ENCODE measurements at regions not wholly inside any gene's neighbourhood (a gene's known extent, or its start where the extent isn't known, plus 50 kb on each side); places are given as distances from the start of the nearest gene placed in this dataset.

- TF ChIP-seq CTCF (IDR thresholded peaks at IDR 0.05; ENCODE audit: low read depth, low read length, missing control alignments), result no peak
- Histone ChIP-seq H3K4me3 (ENCODE audit: low read depth, low read length) (no peak overlapping the region), H3K27me3 (replicated peaks) (no peaks in the 10 kb centered on the region), H3K36me3 (replicated peaks) (no peaks in the 10 kb centered on the region), H3K27ac (no peak overlapping the region)
- DNase-seq, result no peak
- in situ Hi-C loops (cut with HindIII; ENCODE audit: low pct_ligation_motif_present, low sequenced_read_pairs), result no loop called here
Observed at GRCh38 chr16:89027281-89027680, 50.3 kb upstream of the CBFA2T3 start.

- no peak overlapping the region for H3K4me3 ChIP-seq (ENCODE audit: low read depth, low read length)
- in situ Hi-C loops (cut with HindIII; ENCODE audit: low pct_ligation_motif_present, low sequenced_read_pairs), result no loop called here
- no peak for DNase-seq
- no peak overlapping the region for H3K27ac ChIP-seq
- H3K36me3 ChIP-seq (replicated peaks), result no peaks in the 10 kb centered on the region
- no peaks in the 10 kb centered on the region for H3K27me3 ChIP-seq (replicated peaks)
- no peak for TF ChIP-seq CTCF (IDR thresholded peaks at IDR 0.05; ENCODE audit: low read depth, low read length, missing control alignments)
Observed at GRCh38 chr16:89031715-89032659, 55.0 kb upstream of the CBFA2T3 start.

- H3K36me3 ChIP-seq (replicated peaks), result no peaks in the 10 kb centered on the region
- TF ChIP-seq CTCF (IDR thresholded peaks at IDR 0.05; ENCODE audit: low read depth, low read length, missing control alignments), result no peak
- H3K4me3 ChIP-seq (ENCODE audit: low read depth, low read length), result no peak overlapping the region
- no peak for DNase-seq
- peaks cover 5% of the 10 kb centered on the region for H3K27me3 ChIP-seq (replicated peaks)
- no peak overlapping the region for H3K27ac ChIP-seq
- in situ Hi-C loops (cut with HindIII; ENCODE audit: low pct_ligation_motif_present, low sequenced_read_pairs), result no loop called here
Observed at GRCh38 chr16:89033304-89033703, 56.3 kb upstream of the CBFA2T3 start.

- H3K4me3 ChIP-seq (ENCODE audit: low read depth, low read length), result no peak overlapping the region
- TF ChIP-seq CTCF (IDR thresholded peaks at IDR 0.05; ENCODE audit: low read depth, low read length, missing control alignments), result no peak
- no peaks in the 10 kb centered on the region for H3K36me3 ChIP-seq (replicated peaks)
- H3K27me3 ChIP-seq (replicated peaks), result peaks cover 5% of the 10 kb centered on the region
- no peak overlapping the region for H3K27ac ChIP-seq
- in situ Hi-C loops (cut with HindIII; ENCODE audit: low pct_ligation_motif_present, low sequenced_read_pairs), result no loop called here
- DNase-seq, result no peak
Observed at GRCh38 chr16:89033796-89034572, 57.0 kb upstream of the CBFA2T3 start.

GRCh38 chr16:89034573-89034961, 57.6 kb upstream of the CBFA2T3 start:
- peaks cover 5% of the 10 kb centered on the region for H3K27me3 ChIP-seq (replicated peaks)
- no peak for TF ChIP-seq CTCF (IDR thresholded peaks at IDR 0.05; ENCODE audit: low read depth, low read length, missing control alignments)
- no peaks in the 10 kb centered on the region for H3K36me3 ChIP-seq (replicated peaks)
- DNase-seq, result no peak
- no peak overlapping the region for H3K27ac ChIP-seq
- H3K4me3 ChIP-seq (ENCODE audit: low read depth, low read length), result no peak overlapping the region
- in situ Hi-C loops (cut with HindIII; ENCODE audit: low pct_ligation_motif_present, low sequenced_read_pairs), result no loop called here

All from brain microvascular endothelial cell (primary cell).